ENCODE measurements at regions not wholly inside any gene's neighbourhood (a gene's known extent, or its start where the extent isn't known, plus 50 kb on each side); places are given as distances from the start of the nearest gene placed in this dataset.
"Not testable (repeated sequence)": the region's sequence is repeated elsewhere in the genome, so short reads cannot be mapped to it uniquely, and the experiment has no call there.

GRCh38 chr4:26064009-26064408, 150.0 kb downstream of the SMIM20 start:
- not testable (repeated sequence) for H3K36me3 Mint-ChIP-seq; H3K9me3 Mint-ChIP-seq (ENCODE audit: low read depth); H3K27ac Mint-ChIP-seq; H3K4me3 Mint-ChIP-seq; H3K27me3 Mint-ChIP-seq; H3K4me1 Mint-ChIP-seq (ENCODE audit: low read depth)

DNA sequence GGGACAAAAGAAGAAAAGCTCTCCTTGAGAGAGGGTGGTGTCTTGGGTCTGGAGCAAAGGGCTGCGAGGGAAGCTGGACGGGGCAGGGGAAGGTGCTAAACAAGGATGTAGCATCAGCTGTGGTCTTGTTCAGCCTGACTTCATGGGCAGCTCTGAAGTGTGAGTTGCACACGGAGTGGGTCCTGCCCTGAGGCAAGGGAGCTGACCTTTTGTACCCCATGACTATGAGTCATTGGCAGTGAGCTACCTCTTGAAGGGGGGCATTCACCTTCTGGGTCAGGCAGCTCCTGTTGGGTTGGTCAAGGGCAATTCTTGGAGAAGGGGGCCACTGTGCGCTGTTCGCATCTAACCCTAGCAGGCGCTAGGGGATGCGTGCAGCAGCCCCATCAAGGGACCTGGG, 151.8 kb downstream of the SMIM20 start:
- Mint-ChIP-seq H3K36me3 (no peaks in the 10 kb centered on the region), H3K27ac (no peak overlapping the region), H3K27me3 (peaks cover 2% of the 10 kb centered on the region), H3K4me1 (ENCODE audit: low read depth) (no peaks in the 10 kb centered on the region), H3K4me3 (no peak overlapping the region), H3K9me3 (ENCODE audit: low read depth) (no peaks in the 10 kb centered on the region)

DNA sequence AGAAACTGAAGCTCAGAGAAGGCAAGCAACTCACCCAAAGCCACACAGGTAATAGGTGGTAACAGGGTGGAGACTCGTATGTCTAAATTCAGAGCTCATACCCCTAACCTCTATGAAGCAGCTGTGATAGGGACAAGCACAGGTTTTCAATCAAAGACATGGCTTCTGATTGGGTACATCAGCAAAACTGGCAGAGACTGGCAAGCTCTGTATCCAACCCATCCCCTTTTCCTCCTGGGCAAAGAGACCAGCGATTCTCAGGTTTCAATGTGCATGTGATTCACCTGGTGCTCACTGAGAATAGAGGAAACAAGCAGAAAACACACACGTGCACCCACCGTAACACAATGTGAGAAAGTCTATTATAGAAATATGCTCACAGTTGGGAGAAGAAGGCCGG, 153.0 kb downstream of the SMIM20 start:
- H3K4me1 Mint-ChIP-seq (ENCODE audit: low read depth): peaks cover 2% of the 10 kb centered on the region
- no peak overlapping the region for H3K4me3 Mint-ChIP-seq
- peaks cover 2% of the 10 kb centered on the region for H3K27me3 Mint-ChIP-seq
- no peaks in the 10 kb centered on the region for H3K9me3 Mint-ChIP-seq (ENCODE audit: low read depth)
- no peak overlapping the region for H3K27ac Mint-ChIP-seq
- H3K36me3 Mint-ChIP-seq: no peaks in the 10 kb centered on the region

- Mint-ChIP-seq H3K27me3 (peaks cover 2% of the 10 kb centered on the region), H3K36me3 (no peaks in the 10 kb centered on the region), H3K27ac (no peak overlapping the region), H3K9me3 (ENCODE audit: low read depth) (no peaks in the 10 kb centered on the region), H3K4me3 (no peak overlapping the region), H3K4me1 (ENCODE audit: low read depth) (peaks cover 9% of the 10 kb centered on the region)
These were observed 155.2 kb downstream of the SMIM20 start for GRCh38 chr4:26069218-26069617.

DNA sequence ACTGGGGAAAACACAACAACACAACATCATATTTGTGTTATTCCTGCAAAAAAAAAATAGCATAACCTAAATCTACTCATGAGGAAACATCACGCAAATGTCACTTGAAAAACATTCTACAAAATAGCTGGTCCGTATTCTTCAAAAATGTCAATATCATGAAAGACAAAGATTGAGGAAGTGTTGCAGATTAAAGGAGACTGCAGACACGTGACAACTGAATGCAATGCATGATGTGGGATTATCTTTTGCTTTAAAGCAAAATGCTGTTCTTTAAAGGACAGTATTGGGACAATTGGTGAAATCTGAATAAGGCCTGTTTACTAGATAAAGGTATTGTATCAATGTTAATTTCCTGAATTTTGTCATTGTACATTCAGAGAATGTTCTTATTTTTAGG, 157.7 kb downstream of the SMIM20 start:
- Mint-ChIP-seq H3K27ac (peak overlapping the region; percentile 79), H3K4me1 (ENCODE audit: low read depth) (peaks cover 33% of the 10 kb centered on the region)

GRCh38 chr4:26073886-26074560, 160.0 kb downstream of the SMIM20 start:
- Mint-ChIP-seq H3K4me3 (peak overlapping the region; percentile 39), H3K27me3 (no peaks in the 10 kb centered on the region), H3K27ac (peak overlapping the region; percentile 94), H3K4me1 (ENCODE audit: low read depth) (peaks cover 40% of the 10 kb centered on the region), H3K9me3 (ENCODE audit: low read depth) (peaks cover 11% of the 10 kb centered on the region), H3K36me3 (peaks cover 5% of the 10 kb centered on the region)

More for the DNA sequence above, 157.7 kb downstream of the SMIM20 start:
- H3K36me3 Mint-ChIP-seq: peaks cover 4% of the 10 kb centered on the region
- peaks cover 9% of the 10 kb centered on the region for H3K9me3 Mint-ChIP-seq (ENCODE audit: low read depth)
- H3K27me3 Mint-ChIP-seq: no peaks in the 10 kb centered on the region
- no peak overlapping the region for H3K4me3 Mint-ChIP-seq

- peaks cover 5% of the 10 kb centered on the region for H3K36me3 Mint-ChIP-seq
- H3K27me3 Mint-ChIP-seq: no peaks in the 10 kb centered on the region
- peaks cover 40% of the 10 kb centered on the region for H3K4me1 Mint-ChIP-seq (ENCODE audit: low read depth)
- peak overlapping the region; percentile 60 for H3K4me3 Mint-ChIP-seq
- H3K9me3 Mint-ChIP-seq (ENCODE audit: low read depth): peaks cover 11% of the 10 kb centered on the region
- H3K27ac Mint-ChIP-seq: peak overlapping the region; percentile 94
These were observed 160.9 kb downstream of the SMIM20 start for GRCh38 chr4:26074712-26075430.

- peaks cover 45% of the 10 kb centered on the region for H3K4me1 Mint-ChIP-seq (ENCODE audit: low read depth)
- peak overlapping the region; percentile 60 for H3K4me3 Mint-ChIP-seq
- H3K27me3 Mint-ChIP-seq: no peaks in the 10 kb centered on the region
- peaks cover 11% of the 10 kb centered on the region for H3K9me3 Mint-ChIP-seq (ENCODE audit: low read depth)
- peak overlapping the region; percentile 94 for H3K27ac Mint-ChIP-seq
- peaks cover 5% of the 10 kb centered on the region for H3K36me3 Mint-ChIP-seq
These were observed 161.6 kb downstream of the SMIM20 start for GRCh38 chr4:26075583-26075982.

DNA sequence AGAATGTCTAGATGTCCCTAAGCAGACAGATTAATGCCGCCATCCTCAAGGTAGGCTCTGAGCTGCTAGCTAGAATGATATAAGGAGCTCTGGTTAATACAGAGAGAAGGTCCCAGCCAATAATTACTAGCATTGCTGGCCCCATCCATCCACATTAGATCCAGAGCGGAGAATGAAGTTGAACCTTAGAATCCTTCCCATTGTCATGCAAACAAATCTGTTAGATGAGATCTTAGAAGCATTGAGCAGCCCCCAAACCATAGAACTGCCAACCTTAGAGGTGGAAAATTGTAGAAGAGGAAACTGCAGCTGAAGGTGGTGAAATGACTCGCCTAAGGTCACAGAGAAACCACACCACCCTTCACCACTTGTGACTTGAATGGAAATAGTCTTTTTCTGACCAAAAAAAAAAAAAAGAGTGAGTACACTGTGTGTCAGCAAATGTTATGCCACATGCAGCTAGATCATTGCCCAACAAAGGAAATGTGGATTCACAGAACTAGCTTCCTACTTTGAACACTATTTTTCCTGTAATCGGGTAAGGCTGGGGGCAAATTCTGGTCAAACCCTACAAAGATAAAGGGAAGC, 162.1 kb downstream of the SMIM20 start:
- no peaks in the 10 kb centered on the region for H3K27me3 Mint-ChIP-seq
- peak overlapping the region; percentile 60 for H3K4me3 Mint-ChIP-seq
- peaks cover 11% of the 10 kb centered on the region for H3K9me3 Mint-ChIP-seq (ENCODE audit: low read depth)
- H3K36me3 Mint-ChIP-seq: peaks cover 5% of the 10 kb centered on the region
- H3K27ac Mint-ChIP-seq: peak overlapping the region; percentile 94
- H3K4me1 Mint-ChIP-seq (ENCODE audit: low read depth): peaks cover 50% of the 10 kb centered on the region

GRCh38 chr4:26076896-26077295, 162.9 kb downstream of the SMIM20 start:
- Mint-ChIP-seq H3K4me1 (ENCODE audit: low read depth) (peaks cover 57% of the 10 kb centered on the region), H3K4me3 (no peak overlapping the region), H3K36me3 (peaks cover 5% of the 10 kb centered on the region), H3K9me3 (ENCODE audit: low read depth) (peaks cover 11% of the 10 kb centered on the region), H3K27ac (peak overlapping the region; percentile 94), H3K27me3 (no peaks in the 10 kb centered on the region)

- H3K4me1 Mint-ChIP-seq (ENCODE audit: low read depth): peaks cover 63% of the 10 kb centered on the region
These were observed 163.7 kb downstream of the SMIM20 start for GRCh38 chr4:26077756-26078155.

GRCh38 chr4:26080870-26081628, 167.0 kb downstream of the SMIM20 start:
- peaks cover 54% of the 10 kb centered on the region for H3K4me1 Mint-ChIP-seq (ENCODE audit: low read depth)
- peaks cover 5% of the 10 kb centered on the region for H3K36me3 Mint-ChIP-seq
- H3K27me3 Mint-ChIP-seq: peaks cover 2% of the 10 kb centered on the region
- peak overlapping the region; percentile 14 for H3K4me3 Mint-ChIP-seq
- peak overlapping the region; percentile 81 for H3K27ac Mint-ChIP-seq
- peaks cover 7% of the 10 kb centered on the region for H3K9me3 Mint-ChIP-seq (ENCODE audit: low read depth)

More at GRCh38 chr4:26077756-26078155, 163.7 kb downstream of the SMIM20 start:
- H3K9me3 Mint-ChIP-seq (ENCODE audit: low read depth): peaks cover 11% of the 10 kb centered on the region
- H3K27ac Mint-ChIP-seq: peak overlapping the region; percentile 6
- H3K27me3 Mint-ChIP-seq: no peaks in the 10 kb centered on the region
- no peak overlapping the region for H3K4me3 Mint-ChIP-seq
- H3K36me3 Mint-ChIP-seq: peaks cover 5% of the 10 kb centered on the region

- peak overlapping the region; percentile 81 for H3K27ac Mint-ChIP-seq
- no peaks in the 10 kb centered on the region for H3K9me3 Mint-ChIP-seq (ENCODE audit: low read depth)
- H3K36me3 Mint-ChIP-seq: no peaks in the 10 kb centered on the region
- H3K27me3 Mint-ChIP-seq: peaks cover 2% of the 10 kb centered on the region
- peaks cover 45% of the 10 kb centered on the region for H3K4me1 Mint-ChIP-seq (ENCODE audit: low read depth)
- peak overlapping the region; percentile 11 for H3K4me3 Mint-ChIP-seq
These were observed 167.9 kb downstream of the SMIM20 start for GRCh38 chr4:26081795-26082498.

GRCh38 chr4:26082565-26082964, 168.5 kb downstream of the SMIM20 start:
- H3K4me3 Mint-ChIP-seq: no peak overlapping the region
- peaks cover 44% of the 10 kb centered on the region for H3K4me1 Mint-ChIP-seq (ENCODE audit: low read depth)

More at GRCh38 chr4:26082565-26082964, 168.5 kb downstream of the SMIM20 start:
- peaks cover 2% of the 10 kb centered on the region for H3K27me3 Mint-ChIP-seq
- H3K9me3 Mint-ChIP-seq (ENCODE audit: low read depth): no peaks in the 10 kb centered on the region
- peak overlapping the region; percentile 81 for H3K27ac Mint-ChIP-seq
- H3K36me3 Mint-ChIP-seq: no peaks in the 10 kb centered on the region

Measured in activated naive CD8-positive, alpha-beta T cell (primary cell).